ENCODE measurements at regions not wholly inside any gene's neighbourhood (a gene's known extent, or its start where the extent isn't known, plus 50 kb on each side); places are given as distances from the start of the nearest gene placed in this dataset.
"Not testable (repeated sequence)": the region's sequence is repeated elsewhere in the genome, so short reads cannot be mapped to it uniquely, and the experiment has no call there.

DNA sequence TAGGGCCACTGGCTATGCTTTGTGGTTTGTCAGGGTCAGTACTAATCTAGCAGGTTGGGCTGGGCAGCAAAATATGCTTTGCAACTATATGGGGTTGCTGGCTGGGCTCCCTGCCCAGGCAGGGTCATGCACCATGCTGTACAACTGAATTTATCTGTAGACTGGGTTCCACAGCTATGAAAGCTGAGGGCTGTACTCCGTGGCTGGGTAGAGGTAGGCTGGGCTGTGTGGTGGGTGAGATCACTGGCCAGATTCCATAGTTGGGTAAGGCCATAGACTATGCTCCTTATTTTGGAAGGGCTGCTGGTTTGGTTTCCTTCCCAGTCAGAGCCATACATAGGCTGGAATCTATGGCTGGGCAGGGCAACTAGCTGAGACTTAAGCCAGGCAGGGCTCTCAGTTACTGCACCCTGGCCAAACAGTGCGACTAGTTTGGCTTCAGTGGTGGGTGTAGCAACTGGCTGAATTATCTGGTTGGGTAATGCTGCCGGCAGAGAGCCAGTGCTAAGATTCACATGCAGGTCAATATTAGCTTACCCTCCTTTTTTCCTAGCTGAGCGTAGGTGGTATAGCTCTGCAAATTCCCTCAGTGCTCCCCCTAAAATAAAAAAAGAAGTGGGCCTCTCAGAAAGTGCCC lies 769.1 kb upstream of the CDH8 start:
- TF ChIP-seq, protein P1, sequence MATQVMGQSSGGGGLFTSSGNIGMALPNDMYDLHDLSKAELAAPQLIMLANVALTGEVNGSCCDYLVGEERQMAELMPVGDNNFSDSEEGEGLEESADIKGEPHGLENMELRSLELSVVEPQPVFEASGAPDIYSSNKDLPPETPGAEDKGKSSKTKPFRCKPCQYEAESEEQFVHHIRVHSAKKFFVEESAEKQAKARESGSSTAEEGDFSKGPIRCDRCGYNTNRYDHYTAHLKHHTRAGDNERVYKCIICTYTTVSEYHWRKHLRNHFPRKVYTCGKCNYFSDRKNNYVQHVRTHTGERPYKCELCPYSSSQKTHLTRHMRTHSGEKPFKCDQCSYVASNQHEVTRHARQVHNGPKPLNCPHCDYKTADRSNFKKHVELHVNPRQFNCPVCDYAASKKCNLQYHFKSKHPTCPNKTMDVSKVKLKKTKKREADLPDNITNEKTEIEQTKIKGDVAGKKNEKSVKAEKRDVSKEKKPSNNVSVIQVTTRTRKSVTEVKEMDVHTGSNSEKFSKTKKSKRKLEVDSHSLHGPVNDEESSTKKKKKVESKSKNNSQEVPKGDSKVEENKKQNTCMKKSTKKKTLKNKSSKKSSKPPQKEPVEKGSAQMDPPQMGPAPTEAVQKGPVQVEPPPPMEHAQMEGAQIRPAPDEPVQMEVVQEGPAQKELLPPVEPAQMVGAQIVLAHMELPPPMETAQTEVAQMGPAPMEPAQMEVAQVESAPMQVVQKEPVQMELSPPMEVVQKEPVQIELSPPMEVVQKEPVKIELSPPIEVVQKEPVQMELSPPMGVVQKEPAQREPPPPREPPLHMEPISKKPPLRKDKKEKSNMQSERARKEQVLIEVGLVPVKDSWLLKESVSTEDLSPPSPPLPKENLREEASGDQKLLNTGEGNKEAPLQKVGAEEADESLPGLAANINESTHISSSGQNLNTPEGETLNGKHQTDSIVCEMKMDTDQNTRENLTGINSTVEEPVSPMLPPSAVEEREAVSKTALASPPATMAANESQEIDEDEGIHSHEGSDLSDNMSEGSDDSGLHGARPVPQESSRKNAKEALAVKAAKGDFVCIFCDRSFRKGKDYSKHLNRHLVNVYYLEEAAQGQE (IDR thresholded peaks at IDR 0.05; ENCODE audit: insufficient replicate concordance, low read depth), result no peak
- TF ChIP-seq POLR2AphosphoS5 (IDR thresholded peaks at IDR 0.05; ENCODE audit: low read depth) (no peak), GABPA (IDR thresholded peaks at IDR 0.05; ENCODE audit: low read depth) (no peak), SPI1 (IDR thresholded peaks at IDR 0.05; ENCODE audit: borderline replicate concordance, low read depth) (no peak)
- TF ChIP-seq, protein P2, sequence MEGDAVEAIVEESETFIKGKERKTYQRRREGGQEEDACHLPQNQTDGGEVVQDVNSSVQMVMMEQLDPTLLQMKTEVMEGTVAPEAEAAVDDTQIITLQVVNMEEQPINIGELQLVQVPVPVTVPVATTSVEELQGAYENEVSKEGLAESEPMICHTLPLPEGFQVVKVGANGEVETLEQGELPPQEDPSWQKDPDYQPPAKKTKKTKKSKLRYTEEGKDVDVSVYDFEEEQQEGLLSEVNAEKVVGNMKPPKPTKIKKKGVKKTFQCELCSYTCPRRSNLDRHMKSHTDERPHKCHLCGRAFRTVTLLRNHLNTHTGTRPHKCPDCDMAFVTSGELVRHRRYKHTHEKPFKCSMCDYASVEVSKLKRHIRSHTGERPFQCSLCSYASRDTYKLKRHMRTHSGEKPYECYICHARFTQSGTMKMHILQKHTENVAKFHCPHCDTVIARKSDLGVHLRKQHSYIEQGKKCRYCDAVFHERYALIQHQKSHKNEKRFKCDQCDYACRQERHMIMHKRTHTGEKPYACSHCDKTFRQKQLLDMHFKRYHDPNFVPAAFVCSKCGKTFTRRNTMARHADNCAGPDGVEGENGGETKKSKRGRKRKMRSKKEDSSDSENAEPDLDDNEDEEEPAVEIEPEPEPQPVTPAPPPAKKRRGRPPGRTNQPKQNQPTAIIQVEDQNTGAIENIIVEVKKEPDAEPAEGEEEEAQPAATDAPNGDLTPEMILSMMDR (IDR thresholded peaks at IDR 0.05; ENCODE audit: insufficient read depth, low read length), result no peak
- Histone ChIP-seq H3K4me3 (replicated peaks; ENCODE audit: insufficient read depth, low read length) (no peak overlapping the region), H3K27me3 (ENCODE audit: insufficient read depth, poor library complexity, severe bottlenecking) (no peaks in the 10 kb centered on the region), H3K27ac (replicated peaks) (no peak overlapping the region)
- DNase-seq (ENCODE audit: low read depth in 1 of 2, low spot score in 1 of 2), result no peak

DNA sequence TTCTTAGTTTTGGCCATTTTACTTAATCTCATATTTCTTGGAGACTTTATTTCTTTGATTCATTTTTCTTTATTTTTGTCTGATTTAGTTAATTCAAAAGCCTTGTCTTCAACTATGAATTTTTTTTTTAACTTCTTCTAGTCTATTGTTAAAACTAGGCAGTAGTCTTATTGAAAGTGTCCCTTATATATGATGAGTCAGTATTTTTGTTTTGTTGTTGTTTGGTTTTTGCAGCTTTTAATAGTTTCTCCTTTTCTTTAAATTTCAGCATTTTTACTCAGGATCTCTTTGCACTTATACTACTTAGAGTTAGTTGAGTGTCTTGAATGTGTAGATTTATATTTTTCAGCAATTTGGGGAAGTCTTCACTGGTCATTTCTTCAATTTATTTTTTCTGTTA lies 758.5 kb upstream of the CDH8 start:
- no peaks in the 10 kb centered on the region for H3K27me3 ChIP-seq (ENCODE audit: insufficient read depth, poor library complexity, severe bottlenecking)
- TF ChIP-seq, protein P2 (IDR thresholded peaks at IDR 0.05; ENCODE audit: insufficient read depth, low read length), result no peak
- TF ChIP-seq GABPA (IDR thresholded peaks at IDR 0.05; ENCODE audit: low read depth) (no peak), SPI1 (IDR thresholded peaks at IDR 0.05; ENCODE audit: borderline replicate concordance, low read depth) (no peak), POLR2AphosphoS5 (IDR thresholded peaks at IDR 0.05; ENCODE audit: low read depth) (no peak)
- TF ChIP-seq, protein P1 (IDR thresholded peaks at IDR 0.05; ENCODE audit: insufficient replicate concordance, low read depth), result no peak
- no peak overlapping the region for H3K4me3 ChIP-seq (replicated peaks; ENCODE audit: insufficient read depth, low read length)
- DNase-seq (ENCODE audit: low read depth in 1 of 2, low spot score in 1 of 2), result no peak
- no peak overlapping the region for H3K27ac ChIP-seq (replicated peaks)

DNA sequence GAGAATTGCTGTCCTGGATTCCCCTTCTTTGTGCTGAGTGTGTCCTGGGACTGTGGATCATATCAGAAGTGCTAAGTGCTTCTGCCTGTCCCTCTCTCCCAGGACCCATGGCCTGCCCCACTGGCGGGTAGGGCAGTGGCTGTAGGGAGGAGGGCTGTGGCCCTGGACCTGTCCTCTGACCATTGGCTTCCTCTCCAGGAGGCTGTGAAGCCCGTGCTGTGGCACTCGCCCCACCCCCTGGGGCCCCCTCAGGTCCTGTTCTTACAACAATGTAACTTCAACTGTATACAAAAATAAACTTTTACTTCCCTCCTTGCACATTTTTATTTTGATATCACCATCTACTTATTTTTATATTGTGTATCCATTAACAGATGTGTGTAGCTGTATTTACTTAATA lies 743.8 kb upstream of the CDH8 start:
- DNase-seq (ENCODE audit: low read depth in 1 of 2, low spot score in 1 of 2); H3K27ac ChIP-seq (replicated peaks); H3K27me3 ChIP-seq (ENCODE audit: insufficient read depth, poor library complexity, severe bottlenecking); H3K4me3 ChIP-seq (replicated peaks; ENCODE audit: insufficient read depth, low read length): not testable (repeated sequence)

DNA sequence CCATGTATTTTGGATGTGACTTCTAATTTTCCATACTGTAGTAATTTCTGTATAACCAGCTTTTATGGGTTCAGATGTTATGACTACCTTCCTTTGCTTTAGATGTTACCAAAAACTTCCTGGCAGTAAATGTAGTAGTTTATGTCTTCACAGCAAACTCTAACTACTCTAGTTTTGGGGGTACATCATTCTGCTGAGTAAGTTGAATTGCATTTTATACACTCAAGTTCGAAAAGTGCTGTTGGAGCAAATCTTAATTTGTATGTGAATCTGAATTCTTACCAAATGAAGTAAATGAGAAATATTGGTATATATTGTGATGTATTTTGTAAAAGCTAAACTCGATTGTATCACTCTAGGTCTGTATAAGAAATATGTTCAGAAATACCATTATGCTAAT lies 728.3 kb upstream of the CDH8 start:
- Histone ChIP-seq H3K4me3 (replicated peaks; ENCODE audit: insufficient read depth, low read length) (no peak overlapping the region), H3K27ac (replicated peaks) (no peak overlapping the region), H3K27me3 (ENCODE audit: insufficient read depth, poor library complexity, severe bottlenecking) (no peaks in the 10 kb centered on the region)
- DNase-seq (ENCODE audit: low read depth in 1 of 2, low spot score in 1 of 2), result no peak
- no peak for TF ChIP-seq GABPA (IDR thresholded peaks at IDR 0.05; ENCODE audit: low read depth)
- TF ChIP-seq, protein P2 (IDR thresholded peaks at IDR 0.05; ENCODE audit: insufficient read depth, low read length), result no peak
- TF ChIP-seq, protein P1 (IDR thresholded peaks at IDR 0.05; ENCODE audit: insufficient replicate concordance, low read depth), result no peak
- no peak for TF ChIP-seq POLR2AphosphoS5 (IDR thresholded peaks at IDR 0.05; ENCODE audit: low read depth)
- TF ChIP-seq SPI1 (IDR thresholded peaks at IDR 0.05; ENCODE audit: borderline replicate concordance, low read depth), result no peak

Measured in HL-60 (cell line).